GM23338 (cell line): ENCODE measurements at regions not wholly inside any gene's neighbourhood (a gene's known extent, or its start where the extent isn't known, plus 50 kb on each side); places are given as distances from the start of the nearest gene placed in this dataset.

ENCODE experiments used
- ATAC-seq: fragments of 200-7000 bp; cut with Tn5 transposase; 3 replicates; pipeline ENCODE4 v1.9.1; 2020
- DNase-seq: peaks from one replicate; pipeline ENCODE4 v3.0.0-alpha.2; 2015; ENCODE audit warnings: low spot score
- H2AFZ ChIP-seq: fragments of 200-600 bp; sonication (generic); 2 replicates; pipeline ENCODE4 v1.8.0; 2016; ENCODE audit warnings: antibody characterized with exemption, mild to moderate bottlenecking, moderate library complexity
- H3F3A ChIP-seq: fragments of 200-600 bp; sonication (generic); replicated peaks from 2 replicates; pipeline ENCODE4 v1.8.0; 2017; ENCODE audit warnings: antibody characterized with exemption, mixed run types, low read depth
- H3K27ac ChIP-seq: fragments of 200-600 bp; sonication (generic); 2 replicates; pipeline ENCODE4 v1.6.1; 2016; ENCODE audit warnings: low read depth
- H3K27me3 ChIP-seq: fragments of 200-600 bp; sonication (generic); 2 replicates; pipeline ENCODE4 v1.8.0; 2016; ENCODE audit warnings: mild to moderate bottlenecking, mixed run types, moderate library complexity; ENCODE audit not compliant: insufficient read depth
- H3K36me3 ChIP-seq: fragments of 200-600 bp; sonication (generic); 2 replicates; pipeline ENCODE4 v1.8.0; 2016; ENCODE audit warnings: mild to moderate bottlenecking; ENCODE audit not compliant: insufficient read depth
- H3K4me1 ChIP-seq: fragments of 200-600 bp; sonication (generic); 2 replicates; pipeline ENCODE4 v1.8.0; 2016; ENCODE audit warnings: mild to moderate bottlenecking, moderate library complexity; ENCODE audit not compliant: insufficient read depth
- H3K4me2 ChIP-seq: fragments of 200-600 bp; sonication (generic); 2 replicates; pipeline ENCODE4 v1.7.1; 2017; ENCODE audit warnings: mixed run types
- H3K4me3 ChIP-seq: fragments of 200-600 bp; sonication (generic); 2 replicates; pipeline ENCODE4 v1.6.1; 2016; ENCODE audit warnings: mixed run types
- H3K79me2 ChIP-seq: fragments of 200-600 bp; sonication (generic); replicated peaks from 2 replicates; pipeline ENCODE4 v1.8.0; 2017; ENCODE audit warnings: mild to moderate bottlenecking; ENCODE audit not compliant: insufficient read depth
- H3K9me2 ChIP-seq: fragments of 200-600 bp; sonication (generic); 2 replicates; pipeline ENCODE4 v1.8.0; 2017; ENCODE audit not compliant: insufficient read depth
- H4K20me1 ChIP-seq: fragments of 200-600 bp; sonication (generic); replicated peaks from 2 replicates; pipeline ENCODE4 v1.8.0; 2017; ENCODE audit warnings: mild to moderate bottlenecking; ENCODE audit not compliant: insufficient read depth
- H3K27ac Mint-ChIP-seq: 2 replicates; pipeline ENCODE4 v1.8.0; 2020; ENCODE audit warnings: inconsistent platforms, mild to moderate bottlenecking, moderate library complexity, mixed read lengths
- H3K27me3 Mint-ChIP-seq: 3 replicates; pipeline ENCODE4 v1.8.0; 2022; ENCODE audit warnings: low read depth, mild to moderate bottlenecking, moderate library complexity, mixed read lengths, inconsistent platforms; ENCODE audit not compliant: insufficient read depth, poor library complexity
- H3K36me3 Mint-ChIP-seq: 3 replicates; pipeline ENCODE4 v1.8.0; 2021; ENCODE audit warnings: low read depth, mild to moderate bottlenecking, inconsistent platforms, moderate library complexity, mixed read lengths
- H3K4me1 Mint-ChIP-seq: 3 replicates; pipeline ENCODE4 v1.8.0; 2020; ENCODE audit warnings: mild to moderate bottlenecking, inconsistent platforms, mixed read lengths
- H3K4me3 Mint-ChIP-seq: 3 replicates; pipeline ENCODE4 v1.8.0; 2021; ENCODE audit warnings: moderate library complexity, mild to moderate bottlenecking, inconsistent platforms, mixed read lengths
- H3K9me3 Mint-ChIP-seq: 3 replicates; pipeline ENCODE4 v1.8.0; 2020; ENCODE audit warnings: moderate library complexity, mild to moderate bottlenecking, inconsistent platforms, mixed read lengths
- CREB1 ChIP-seq: fragments of 250-450 bp; sonication (Bioruptor Pico); IDR thresholded peaks from 2 replicates; pipeline ENCODE4 v1.5.0; 2020; ENCODE audit warnings: low read depth, mild to moderate bottlenecking, moderate library complexity
- CTCF ChIP-seq, 2 experiments: fragments of 200-600 bp in 1 of 2; sonication (generic) in 1 of 2; conservative IDR thresholded peaks; 2 replicates each; pipeline versions ENCODE4 v1.5.1 to v1.6.1; 2016 to 2017; ENCODE audit warnings: antibody characterized with exemption in 2 of 2, low read depth in 2 of 2, mild to moderate bottlenecking in 2 of 2, moderate library complexity in 1 of 2
- EZH2 ChIP-seq: fragments of 200-600 bp; sonication (generic); IDR thresholded peaks from one replicate; pipeline ENCODE4 v1.8.0; 2017; ENCODE audit warnings: antibody characterized with exemption, mild to moderate bottlenecking, low read depth; ENCODE audit not compliant: unreplicated experiment
- EZH2phosphoT487 ChIP-seq: fragments of 200-600 bp; sonication (generic); IDR thresholded peaks from one replicate; pipeline ENCODE4 v1.8.1; 2018; ENCODE audit warnings: antibody characterized with exemption; ENCODE audit not compliant: unreplicated experiment
- JUNB ChIP-seq: IDR thresholded peaks from one replicate; pipeline ENCODE4 v1.6.1; 2016; ENCODE audit warnings: antibody characterized with exemption; ENCODE audit not compliant: unreplicated experiment
- NANOG ChIP-seq: IDR thresholded peaks from 2 replicates; pipeline ENCODE4 v1.6.1; 2016; ENCODE audit warnings: antibody characterized with exemption, borderline replicate concordance
- POLR2AphosphoS5 ChIP-seq: IDR thresholded peaks from 2 replicates; pipeline ENCODE4 v1.6.1; 2016; ENCODE audit warnings: antibody characterized with exemption, low read depth
- REST ChIP-seq: IDR thresholded peaks from one replicate; pipeline ENCODE4 v1.6.1; 2018; ENCODE audit warnings: antibody characterized with exemption; ENCODE audit not compliant: unreplicated experiment
- STAT1 ChIP-seq: IDR thresholded peaks from one replicate; pipeline ENCODE4 v1.6.1; 2016; ENCODE audit warnings: antibody characterized with exemption; ENCODE audit not compliant: unreplicated experiment
- ZNF114 ChIP-seq: fragments of 250-450 bp; sonication (Bioruptor Pico); IDR thresholded peaks from 2 replicates; pipeline ENCODE4 v1.5.0; 2020; ENCODE audit warnings: mild to moderate bottlenecking, moderate library complexity
- TF ChIP-seq, protein P1 (sequence below): fragments of 250-450 bp; sonication (Bioruptor Pico); IDR thresholded peaks from 2 replicates; pipeline ENCODE4 v1.5.0; 2020; ENCODE audit warnings: mild to moderate bottlenecking, moderate library complexity

- no peak overlapping the region for H3K4me3 ChIP-seq
- H2AFZ ChIP-seq = peak overlapping the region; percentile 15; the same call in 1 of the 2 replicates
- Mint-ChIP-seq H3K27ac (no peak overlapping the region), H3K27me3 (peaks cover 3% of the 10 kb centered on the region), H3K36me3 (peaks cover 3% of the 10 kb centered on the region; the same call in 2 of the 3 replicates), H3K9me3 (peaks cover 7% of the 10 kb centered on the region; the same call in 1 of the 3 replicates), H3K4me1 (peaks cover 4% of the 10 kb centered on the region), H3K4me3 (no peak overlapping the region)
- no peak for DNase-seq
- H3K27me3 ChIP-seq = no peaks in the 10 kb centered on the region
- H3F3A ChIP-seq = no peaks in the 10 kb centered on the region
- H3K4me1 ChIP-seq = no peaks in the 10 kb centered on the region
- H3K4me2 ChIP-seq = no peak overlapping the region
- H3K27ac ChIP-seq = no peak overlapping the region
- TF ChIP-seq, protein P1, sequence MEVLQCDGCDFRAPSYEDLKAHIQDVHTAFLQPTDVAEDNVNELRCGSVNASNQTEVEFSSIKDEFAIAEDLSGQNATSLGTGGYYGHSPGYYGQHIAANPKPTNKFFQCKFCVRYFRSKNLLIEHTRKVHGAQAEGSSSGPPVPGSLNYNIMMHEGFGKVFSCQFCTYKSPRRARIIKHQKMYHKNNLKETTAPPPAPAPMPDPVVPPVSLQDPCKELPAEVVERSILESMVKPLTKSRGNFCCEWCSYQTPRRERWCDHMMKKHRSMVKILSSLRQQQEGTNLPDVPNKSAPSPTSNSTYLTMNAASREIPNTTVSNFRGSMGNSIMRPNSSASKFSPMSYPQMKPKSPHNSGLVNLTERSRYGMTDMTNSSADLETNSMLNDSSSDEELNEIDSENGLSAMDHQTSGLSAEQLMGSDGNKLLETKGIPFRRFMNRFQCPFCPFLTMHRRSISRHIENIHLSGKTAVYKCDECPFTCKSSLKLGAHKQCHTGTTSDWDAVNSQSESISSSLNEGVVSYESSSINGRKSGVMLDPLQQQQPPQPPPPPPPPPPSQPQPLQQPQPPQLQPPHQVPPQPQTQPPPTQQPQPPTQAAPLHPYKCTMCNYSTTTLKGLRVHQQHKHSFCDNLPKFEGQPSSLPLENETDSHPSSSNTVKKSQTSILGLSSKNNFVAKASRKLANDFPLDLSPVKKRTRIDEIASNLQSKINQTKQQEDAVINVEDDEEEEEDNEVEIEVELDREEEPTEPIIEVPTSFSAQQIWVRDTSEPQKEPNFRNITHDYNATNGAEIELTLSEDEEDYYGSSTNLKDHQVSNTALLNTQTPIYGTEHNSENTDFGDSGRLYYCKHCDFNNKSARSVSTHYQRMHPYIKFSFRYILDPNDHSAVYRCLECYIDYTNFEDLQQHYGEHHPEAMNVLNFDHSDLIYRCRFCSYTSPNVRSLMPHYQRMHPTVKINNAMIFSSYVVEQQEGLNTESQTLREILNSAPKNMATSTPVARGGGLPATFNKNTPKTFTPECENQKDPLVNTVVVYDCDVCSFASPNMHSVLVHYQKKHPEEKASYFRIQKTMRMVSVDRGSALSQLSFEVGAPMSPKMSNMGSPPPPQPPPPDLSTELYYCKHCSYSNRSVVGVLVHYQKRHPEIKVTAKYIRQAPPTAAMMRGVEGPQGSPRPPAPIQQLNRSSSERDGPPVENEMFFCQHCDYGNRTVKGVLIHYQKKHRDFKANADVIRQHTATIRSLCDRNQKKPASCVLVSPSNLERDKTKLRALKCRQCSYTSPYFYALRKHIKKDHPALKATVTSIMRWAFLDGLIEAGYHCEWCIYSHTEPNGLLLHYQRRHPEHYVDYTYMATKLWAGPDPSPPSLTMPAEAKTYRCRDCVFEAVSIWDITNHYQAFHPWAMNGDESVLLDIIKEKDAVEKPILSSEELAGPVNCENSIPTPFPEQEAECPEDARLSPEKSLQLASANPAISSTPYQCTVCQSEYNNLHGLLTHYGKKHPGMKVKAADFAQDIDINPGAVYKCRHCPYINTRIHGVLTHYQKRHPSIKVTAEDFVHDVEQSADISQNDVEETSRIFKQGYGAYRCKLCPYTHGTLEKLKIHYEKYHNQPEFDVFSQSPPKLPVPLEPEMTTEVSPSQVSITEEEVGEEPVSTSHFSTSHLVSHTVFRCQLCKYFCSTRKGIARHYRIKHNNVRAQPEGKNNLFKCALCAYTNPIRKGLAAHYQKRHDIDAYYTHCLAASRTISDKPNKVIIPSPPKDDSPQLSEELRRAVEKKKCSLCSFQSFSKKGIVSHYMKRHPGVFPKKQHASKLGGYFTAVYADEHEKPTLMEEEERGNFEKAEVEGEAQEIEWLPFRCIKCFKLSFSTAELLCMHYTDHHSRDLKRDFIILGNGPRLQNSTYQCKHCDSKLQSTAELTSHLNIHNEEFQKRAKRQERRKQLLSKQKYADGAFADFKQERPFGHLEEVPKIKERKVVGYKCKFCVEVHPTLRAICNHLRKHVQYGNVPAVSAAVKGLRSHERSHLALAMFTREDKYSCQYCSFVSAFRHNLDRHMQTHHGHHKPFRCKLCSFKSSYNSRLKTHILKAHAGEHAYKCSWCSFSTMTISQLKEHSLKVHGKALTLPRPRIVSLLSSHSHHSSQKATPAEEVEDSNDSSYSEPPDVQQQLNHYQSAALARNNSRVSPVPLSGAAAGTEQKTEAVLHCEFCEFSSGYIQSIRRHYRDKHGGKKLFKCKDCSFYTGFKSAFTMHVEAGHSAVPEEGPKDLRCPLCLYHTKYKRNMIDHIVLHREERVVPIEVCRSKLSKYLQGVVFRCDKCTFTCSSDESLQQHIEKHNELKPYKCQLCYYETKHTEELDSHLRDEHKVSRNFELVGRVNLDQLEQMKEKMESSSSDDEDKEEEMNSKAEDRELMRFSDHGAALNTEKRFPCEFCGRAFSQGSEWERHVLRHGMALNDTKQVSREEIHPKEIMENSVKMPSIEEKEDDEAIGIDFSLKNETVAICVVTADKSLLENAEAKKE (CRISPR knock-in tag) = no peak
- TF ChIP-seq EZH2 = no peak
- no peak for TF ChIP-seq POLR2AphosphoS5
- TF ChIP-seq NANOG = no peak
- no peak for TF ChIP-seq ZNF114 (CRISPR knock-in tag)
- TF ChIP-seq JUNB = no peak
- TF ChIP-seq STAT1 = no peak
- TF ChIP-seq CREB1 (CRISPR knock-in tag) = no peak
- TF ChIP-seq CTCF (conservative IDR thresholded peaks at IDR 0.05; ENCODE audit: low read depth in 2 of 2) = no peak
- no peak for TF ChIP-seq EZH2phosphoT487
- no peak for TF ChIP-seq REST
- ATAC-seq = no peak
- no peaks in the 10 kb centered on the region for H3K36me3 ChIP-seq
- H4K20me1 ChIP-seq = no peaks in the 10 kb centered on the region
- H3K9me2 ChIP-seq = peaks cover 14% of the 10 kb centered on the region; the same call in 1 of the 2 replicates
- no peaks in the 10 kb centered on the region for H3K79me2 ChIP-seq
Observed at GRCh38 chr16:62863139-62863538, 826.9 kb upstream of the CDH8 start.
